HTR-8/SVneo (cell line): ENCODE measurements at regions not wholly inside any gene's neighbourhood (a gene's known extent, or its start where the extent isn't known, plus 50 kb on each side); places are given as distances from the start of the nearest gene placed in this dataset.
A peak's percentile ranks its signal among the peaks of the same experiment; 100 is the strongest.
"Not testable (repeated sequence)": the region's sequence is repeated elsewhere in the genome, so short reads cannot be mapped to it uniquely, and the experiment has no call there.

ENCODE experiments used
- DNase-seq: peaks from one replicate; pipeline ENCODE4 v3.0.0; 2011; ENCODE audit warnings: low spot score, mixed read lengths; ENCODE audit not compliant: insufficient read length
- FAIRE-seq: peaks from 2 replicates; lab custom pipeline; 2011; peaks lifted over from hg19 to GRCh38; lab: Jason Lieb, UNC

DNA sequence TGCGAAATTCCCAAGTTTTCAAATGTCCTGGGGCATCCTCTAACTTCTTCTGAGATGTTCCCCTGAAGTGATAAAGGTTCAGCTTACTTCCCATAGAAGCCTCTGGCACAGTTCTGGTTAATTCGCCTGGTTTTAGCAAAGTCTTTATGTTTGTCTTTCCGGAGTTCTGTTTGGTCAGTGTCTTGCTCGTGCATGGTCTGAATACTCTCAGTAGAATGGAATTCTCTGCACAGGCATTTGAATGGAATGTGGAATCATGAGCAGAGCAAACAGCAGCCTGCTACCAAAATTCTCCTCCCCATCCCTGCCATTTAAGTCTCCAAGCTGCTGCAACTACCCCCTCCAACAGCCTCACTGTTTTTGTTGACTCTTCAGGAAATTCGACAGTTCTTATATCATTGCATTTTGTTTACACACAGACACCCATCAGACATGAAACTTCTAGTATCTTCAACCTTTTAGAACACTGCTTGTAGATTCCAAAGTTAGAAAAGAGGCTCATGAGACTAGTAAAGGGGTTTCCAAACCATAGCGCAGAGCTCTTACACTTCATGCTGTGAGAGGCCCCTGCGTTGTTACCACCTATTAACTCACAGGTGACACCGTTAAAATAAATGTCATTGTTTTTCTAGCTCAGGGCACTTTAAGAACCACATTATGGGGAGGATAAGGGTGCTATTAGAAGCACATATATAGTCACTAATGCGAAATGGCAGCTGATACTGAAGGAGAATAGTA lies 129.7 kb downstream of the PLCE1 start:
- DNase-seq: peak; percentile 67

DNA sequence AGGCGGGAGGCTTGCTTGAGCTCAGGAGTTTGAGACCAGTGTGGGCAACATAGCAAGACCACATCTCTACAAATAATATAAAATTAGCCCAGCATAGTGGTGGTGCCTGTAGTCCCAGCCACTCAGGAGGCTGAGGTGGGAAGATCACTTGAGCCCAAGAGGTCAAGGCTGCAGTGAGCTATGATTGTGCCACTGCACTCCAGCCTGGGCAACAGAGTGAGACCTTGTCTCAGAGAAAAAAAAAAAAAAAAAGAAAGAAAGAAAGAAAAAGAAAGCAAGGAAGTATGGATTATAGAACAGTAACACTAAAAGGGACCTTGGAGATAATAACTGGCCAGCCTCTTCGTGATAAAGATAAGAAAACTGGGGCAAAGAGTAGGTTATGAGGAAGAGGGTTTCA lies 130.4 kb downstream of the PLCE1 start:
- DNase-seq, FAIRE-seq: not testable (repeated sequence)

More for the DNA sequence above, 129.7 kb downstream of the PLCE1 start:
- FAIRE-seq: peak; percentile 75

DNA sequence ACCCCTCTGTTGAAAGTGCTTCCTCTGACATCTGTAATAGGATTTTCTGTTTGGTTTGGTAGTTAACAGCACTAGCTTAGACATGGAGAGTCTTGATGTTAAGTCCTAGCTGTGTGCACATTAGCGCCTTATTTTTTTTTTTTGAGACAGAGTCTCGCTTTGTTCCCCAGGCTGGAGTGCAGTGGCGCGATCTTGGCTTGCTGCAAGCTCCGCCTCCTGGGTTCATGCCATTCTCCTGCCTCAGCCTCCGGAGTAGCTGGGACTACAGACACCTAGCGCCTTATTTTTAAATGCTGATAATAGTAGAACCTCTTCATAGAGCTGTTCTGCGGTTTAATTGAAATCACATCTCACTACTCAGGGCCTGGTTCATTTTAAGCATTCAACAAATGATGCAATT lies 131.5 kb downstream of the PLCE1 start:
- DNase-seq, FAIRE-seq: not testable (repeated sequence)

DNA sequence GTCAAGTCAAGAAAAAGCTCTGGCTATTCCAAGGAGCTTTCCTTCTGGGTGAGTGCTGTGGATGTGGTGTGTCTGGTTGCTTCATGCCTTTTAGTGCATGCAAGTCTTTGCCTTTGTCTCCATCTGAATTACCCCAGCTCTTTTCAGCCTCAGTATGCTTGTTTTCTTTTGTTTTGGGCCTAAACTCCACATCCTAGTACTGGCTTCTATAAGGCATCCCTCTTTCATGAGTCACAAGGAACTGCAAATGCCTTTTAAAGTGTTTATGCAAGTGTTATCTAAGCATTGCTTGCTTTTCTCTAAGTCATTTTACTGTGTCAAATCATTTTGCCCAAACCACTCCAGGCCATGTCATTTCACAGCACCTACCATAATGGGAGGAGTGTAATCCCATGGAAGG lies 132.1 kb downstream of the PLCE1 start:
- no peak for DNase-seq
- FAIRE-seq: no peak

DNA sequence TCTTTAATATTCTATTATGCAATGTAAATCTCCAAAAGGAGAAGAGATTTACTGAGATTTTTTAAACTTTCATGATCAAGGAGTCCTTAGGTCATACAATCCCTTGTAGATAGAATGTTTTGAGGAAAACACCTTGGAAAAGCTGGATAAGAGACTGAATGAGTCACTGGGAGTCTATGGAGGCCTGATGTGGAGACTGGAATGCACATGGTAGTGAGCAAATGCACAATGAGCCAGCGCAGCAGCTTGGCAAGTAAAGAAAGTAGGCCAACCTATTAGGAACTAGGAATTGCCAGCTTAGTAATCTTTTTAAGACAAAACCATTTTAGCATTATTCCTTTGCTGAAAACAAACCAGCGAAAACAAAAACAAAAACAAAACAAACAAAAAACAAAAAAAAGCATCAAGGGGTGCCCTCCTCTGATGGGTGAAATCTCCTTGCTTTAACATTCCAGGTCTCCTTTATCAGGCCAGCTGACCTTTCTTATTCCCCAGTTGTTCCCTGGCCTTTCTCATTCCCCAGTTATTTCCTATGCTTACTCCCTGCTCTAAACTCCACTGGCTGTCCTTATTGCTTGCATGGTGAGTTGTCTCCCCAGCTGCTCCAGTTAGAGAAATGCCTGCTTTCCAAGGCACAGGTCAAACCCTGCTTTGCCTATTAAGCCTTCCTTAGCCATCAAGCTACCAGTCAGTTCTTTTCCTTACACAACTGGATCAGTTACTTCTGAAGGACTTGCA lies 135.8 kb downstream of the PLCE1 start:
- DNase-seq (no peak), FAIRE-seq (no peak)

DNA sequence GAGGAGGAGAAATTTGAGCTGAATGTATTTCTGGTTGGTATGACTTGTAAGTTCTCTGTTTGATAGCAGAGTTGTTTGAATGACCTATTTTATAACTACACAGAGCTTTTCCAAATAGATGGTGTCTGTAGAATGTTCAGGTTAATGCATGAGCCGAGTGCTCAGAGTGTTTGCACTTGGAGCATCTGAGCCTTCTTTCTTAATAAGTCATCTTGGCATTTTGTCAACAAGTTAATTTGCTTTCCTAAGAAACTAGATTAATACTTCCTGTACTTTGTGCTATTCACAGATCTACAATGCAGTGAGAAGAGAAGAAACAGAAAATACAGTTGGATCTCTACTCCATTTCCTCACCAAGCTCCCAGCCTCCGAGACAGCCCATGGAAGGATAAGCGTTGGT lies 138.2 kb downstream of the PLCE1 start:
- FAIRE-seq (no peak), DNase-seq (no peak)

DNA sequence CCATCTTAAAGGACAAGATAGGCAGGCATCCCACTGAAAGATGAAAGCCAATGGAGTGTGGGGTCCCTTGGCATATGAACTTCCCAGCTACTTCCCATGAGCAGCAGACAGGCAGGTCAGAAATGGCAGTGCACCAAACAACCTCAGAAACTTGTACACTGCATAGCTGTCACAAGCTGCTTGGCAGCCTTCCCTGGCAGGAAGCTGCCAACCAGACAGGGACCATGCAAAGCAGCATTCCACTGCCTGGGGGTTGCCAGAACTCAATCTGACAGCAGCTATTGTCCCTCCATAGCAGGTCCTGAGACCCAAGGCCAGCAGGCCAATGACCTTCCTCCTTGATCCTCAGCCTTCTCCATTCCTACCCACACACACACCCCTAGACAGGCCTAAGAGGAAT lies 139.5 kb downstream of the PLCE1 start:
- DNase-seq (no peak), FAIRE-seq (peak; percentile 59)

DNA sequence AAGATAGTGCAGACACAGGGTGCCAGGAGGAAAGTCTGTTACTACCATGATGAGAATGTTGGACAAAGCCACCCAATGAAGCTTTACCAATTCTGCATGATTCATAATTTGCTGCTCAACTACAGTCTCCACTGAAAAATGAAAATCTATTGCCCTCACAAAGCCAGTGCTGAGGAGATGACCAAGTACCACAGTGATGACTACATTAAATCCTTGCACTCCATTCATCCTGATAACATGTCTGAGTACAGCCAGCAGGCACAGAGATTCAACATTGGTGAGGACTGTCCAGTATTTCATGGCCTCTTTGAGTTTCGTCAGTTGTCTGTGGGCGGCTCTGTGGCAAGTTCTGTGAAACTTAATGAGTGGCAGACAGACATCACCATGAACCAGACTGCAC lies 144.0 kb downstream of the PLCE1 start:
- DNase-seq: no peak
- FAIRE-seq: no peak

DNA sequence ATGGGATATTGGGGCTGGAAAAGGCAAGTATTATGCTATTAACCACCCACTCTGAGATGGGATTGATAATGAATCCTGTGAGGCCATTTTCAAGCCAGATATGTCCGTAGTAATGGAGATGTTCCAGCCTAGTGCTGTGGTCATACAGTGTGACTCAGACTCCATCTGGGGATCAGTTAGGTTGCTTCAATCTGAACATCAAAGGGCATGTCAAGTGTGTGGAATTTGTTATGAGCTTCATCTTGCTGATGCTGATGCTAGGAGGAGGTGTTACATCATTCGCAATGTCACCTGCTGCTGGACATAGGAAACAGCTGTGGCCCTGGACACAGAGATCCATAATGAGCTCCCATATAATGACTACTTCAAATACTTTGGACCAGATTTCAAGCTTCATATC lies 144.7 kb downstream of the PLCE1 start:
- DNase-seq (no peak), FAIRE-seq (peak; percentile 55)

DNA sequence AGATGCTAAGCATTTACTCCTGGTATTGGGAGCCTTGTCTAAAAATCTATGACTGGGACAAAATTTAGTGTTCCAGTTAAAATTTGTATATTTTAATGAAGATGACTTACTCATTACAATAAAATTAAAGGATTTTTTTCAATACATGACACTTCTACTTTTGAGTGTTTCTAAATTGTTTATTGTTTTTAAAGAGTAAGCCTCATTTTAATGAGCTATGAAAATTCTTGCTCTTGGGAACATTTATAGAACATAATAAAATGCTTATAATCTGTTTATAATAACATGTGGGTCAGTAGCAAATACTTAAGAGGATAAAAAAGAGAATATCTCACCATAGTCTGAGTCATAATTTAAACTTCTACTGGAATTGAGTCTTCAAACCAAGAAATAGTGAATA lies 149.5 kb downstream of the PLCE1 start:
- DNase-seq: no peak
- FAIRE-seq: no peak

DNA sequence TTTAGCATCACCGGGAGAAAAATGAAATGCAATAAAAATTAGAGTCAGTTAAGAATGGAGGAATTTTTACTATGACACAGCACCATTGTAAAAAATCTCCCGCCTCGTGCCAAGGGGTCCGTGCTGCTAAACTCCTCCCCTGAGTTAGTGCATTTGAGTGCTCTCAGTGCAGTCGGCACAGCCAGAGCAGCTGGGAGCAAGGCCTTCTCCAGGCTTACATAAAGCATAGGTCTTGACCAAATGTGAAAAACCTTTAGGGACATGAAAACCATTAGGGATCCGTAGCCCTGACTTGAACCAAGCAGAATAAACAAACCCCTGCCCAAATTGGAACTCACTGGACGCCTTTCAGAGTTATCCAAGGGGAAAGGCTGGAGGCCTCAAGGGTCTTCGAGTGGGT lies 152.6 kb downstream of the PLCE1 start:
- FAIRE-seq (no peak), DNase-seq (no peak)

DNA sequence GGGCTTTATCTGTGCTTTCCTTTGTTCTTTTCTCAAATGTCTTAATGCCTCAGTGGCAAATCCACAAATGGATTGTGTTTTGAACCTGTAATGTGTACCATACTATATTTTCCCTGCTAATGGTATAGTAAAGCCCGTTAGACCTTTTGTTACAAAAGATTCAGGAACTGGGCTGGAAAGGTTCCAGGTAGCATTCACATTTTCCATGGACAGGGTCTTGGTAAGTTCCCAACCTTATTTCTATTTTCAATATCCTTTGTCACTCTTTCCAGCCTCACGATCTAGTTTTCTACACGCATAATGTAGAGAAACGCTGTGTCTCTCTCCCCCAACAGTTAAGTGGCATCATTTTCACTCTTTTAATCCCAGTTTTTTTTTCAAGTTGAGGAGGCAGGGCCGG lies 153.0 kb downstream of the PLCE1 start:
- FAIRE-seq: no peak
- no peak for DNase-seq

DNA sequence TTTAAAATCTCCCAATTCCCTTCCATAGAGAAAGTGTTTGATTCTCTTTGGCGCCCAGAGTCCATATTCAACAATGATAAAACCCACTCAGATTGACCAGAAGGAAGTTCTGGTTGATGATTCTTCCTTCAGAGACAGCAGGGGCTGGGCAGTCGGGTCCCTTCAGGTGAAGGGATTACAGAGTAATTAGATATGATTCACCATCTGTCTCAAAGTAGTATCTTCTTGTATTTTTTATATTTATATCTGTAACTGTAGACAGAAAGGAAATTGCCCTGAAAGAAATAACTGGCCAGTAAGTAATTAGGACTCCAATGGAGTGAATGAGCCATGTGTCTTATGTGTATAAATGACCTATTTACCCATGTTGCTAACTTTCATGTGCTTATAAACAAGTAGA lies 156.0 kb downstream of the PLCE1 start:
- FAIRE-seq: no peak
- DNase-seq: no peak

DNA sequence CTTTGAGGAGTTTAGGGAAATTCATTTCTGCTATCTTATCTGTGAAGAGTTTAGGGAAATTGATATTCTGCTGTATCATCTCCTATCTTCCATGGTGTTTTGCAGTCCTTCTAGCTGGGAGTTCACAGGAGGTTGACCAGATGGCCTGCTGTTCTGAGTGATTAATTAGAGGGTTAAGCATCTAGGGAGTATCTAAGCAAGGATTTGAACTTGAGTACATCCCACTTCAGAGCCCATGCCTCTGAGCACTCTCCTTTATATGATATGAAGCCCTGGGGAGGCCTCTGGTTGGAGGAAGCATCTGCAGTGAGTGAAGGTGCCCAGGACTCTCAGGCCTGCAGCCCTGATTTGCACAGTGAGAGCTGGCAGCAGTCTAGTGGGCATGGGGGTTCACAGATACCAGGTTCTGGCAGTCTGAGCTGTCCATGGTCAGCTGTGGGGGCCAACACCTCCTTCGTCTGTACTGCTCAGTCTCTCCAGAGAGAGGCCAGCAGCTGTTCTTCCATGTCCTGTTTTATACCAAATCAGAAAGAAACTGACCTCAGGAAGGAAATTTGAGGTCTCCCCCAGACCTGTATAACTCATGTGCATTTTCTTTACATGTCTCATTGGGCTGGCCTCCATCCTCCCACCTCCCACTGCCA lies 156.9 kb downstream of the PLCE1 start:
- FAIRE-seq: no peak

DNA sequence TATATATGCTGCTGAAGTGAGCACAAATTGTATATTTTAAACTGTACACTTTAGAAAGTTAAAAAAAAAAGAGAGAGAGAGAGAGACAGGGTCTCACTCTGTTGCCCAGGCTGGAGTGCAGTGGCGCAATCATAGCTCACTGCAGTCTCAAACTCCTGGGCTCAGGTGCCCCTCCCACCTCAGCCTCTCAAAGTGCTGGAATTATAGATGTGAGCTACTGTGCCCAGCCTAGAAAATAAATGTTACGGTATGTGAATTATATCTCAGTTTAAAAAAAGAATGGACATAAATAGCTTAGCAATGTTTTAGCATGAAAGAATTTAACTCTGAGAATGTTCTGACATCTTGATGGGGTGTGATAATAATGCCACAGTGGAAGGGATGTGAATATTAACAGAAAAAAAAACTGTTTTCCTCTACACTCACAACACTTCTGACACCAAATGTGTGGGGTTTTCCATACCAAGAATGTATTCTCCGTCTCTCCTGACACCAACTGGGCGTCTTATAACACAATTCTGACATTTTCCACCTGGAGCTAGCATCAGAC lies 162.1 kb downstream of the PLCE1 start:
- DNase-seq (no peak), FAIRE-seq (no peak)

More for the DNA sequence above, 156.9 kb downstream of the PLCE1 start:
- DNase-seq: no peak

DNA sequence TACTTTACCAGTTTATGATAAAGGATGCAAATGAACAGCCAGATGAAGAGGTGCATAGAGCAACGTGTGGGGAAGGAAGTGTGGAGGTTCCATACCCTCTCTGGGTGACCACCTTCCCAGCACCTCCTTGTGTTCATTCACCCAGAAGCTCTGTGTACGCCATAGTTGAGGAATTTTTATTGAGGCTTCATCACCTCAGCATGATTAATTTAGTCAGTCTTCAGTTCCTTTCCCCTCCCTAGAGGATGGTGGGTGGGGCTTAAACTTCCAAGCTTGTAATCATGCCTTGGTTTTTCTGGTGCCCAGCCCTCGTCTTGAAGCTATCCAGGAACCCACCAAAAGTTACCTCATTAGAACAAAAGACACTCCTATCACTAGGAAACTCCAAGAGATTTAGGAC lies 162.7 kb downstream of the PLCE1 start:
- DNase-seq (no peak), FAIRE-seq (no peak)

DNA sequence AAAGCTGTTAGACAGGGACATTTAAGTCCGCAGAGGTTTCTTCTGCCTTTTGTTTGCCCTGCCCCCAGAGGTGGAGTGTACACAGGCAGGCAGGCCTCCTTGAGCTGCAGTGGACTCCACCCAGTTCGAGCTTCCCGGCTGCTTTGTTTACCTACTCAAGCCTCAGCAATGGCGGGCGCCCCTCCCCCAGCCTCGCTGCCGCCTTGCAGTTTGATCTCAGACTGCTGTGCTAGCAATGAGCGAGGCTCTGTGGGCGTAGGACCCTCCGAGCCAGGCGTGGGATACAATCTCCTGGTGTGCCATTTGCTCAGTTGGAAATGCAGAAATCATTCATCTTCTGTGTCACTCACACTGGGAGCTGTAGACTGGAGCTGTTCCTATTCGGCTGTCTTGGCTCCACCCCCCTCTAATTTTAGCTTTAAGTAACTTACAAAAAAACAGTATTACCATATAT lies 171.5 kb downstream of the PLCE1 start:
- FAIRE-seq, DNase-seq: not testable (repeated sequence)

DNA sequence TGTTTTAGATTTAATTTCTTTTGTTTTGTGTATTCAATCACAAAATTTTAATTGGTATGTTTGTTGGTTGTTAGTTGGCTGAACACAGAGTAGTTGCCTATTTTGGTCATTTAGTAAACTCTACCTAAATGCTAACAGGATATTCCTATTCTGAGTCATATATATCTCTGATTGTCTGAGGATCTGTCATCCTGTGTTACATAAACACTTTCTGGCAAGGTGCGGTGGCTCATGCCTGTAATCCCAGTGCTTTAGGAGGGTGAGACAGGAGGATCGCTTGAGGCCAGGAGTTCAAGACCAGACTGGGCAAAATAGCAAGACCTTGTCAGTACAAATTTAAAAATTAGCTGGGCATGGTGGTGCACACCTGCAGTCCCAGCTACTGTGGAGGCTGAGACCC lies 178.6 kb downstream of the PLCE1 start:
- no peak for DNase-seq
- no peak for FAIRE-seq

DNA sequence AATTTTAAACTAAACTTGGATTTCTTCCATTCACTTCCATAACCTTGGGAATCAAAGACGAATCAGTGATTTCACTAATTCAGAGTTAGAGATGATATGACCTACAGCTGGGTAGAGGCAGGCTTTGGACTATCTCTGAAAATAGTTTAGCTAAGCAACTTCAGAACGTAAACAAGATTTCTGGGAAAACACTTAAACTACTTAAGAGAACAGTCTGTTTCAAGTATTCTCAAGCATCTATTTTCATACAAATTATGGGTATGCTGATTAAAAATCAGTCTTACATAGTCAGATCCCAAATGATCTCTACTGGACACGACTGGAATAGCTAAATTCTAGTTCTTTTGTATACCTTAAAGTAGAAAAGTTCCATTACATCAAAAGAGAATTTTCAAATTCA lies 179.9 kb downstream of the PLCE1 start:
- no peak for FAIRE-seq
- DNase-seq: no peak

DNA sequence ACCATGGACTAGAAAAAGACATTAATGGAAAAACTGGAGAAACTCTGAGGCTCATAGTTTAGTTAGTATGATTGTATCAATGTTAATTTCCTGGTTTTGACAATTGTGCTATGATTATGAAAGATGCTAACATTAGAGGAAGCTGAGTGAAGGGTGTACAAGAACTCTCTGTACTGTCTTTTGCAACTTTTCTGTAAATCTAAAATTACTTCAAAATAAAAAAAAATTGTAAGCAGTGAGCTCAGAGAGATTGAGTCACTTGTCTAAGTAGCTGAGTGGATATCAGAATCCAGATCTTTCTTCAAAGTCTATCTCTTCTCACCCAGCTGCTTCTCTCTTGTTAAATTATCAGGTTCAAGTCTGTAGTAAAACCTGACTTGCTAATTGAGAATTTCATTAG lies 181.1 kb downstream of the PLCE1 start:
- FAIRE-seq: no peak
- no peak for DNase-seq
